Keratinocyte (primary cell): ENCODE measurements at regions not wholly inside any gene's neighbourhood (a gene's known extent, or its start where the extent isn't known, plus 50 kb on each side); places are given as distances from the start of the nearest gene placed in this dataset.

Source experiments
- CTCF ChIP-seq, 3 experiments: IDR thresholded peaks in 1 of 3; conservative IDR thresholded peaks in 1 of 3; optimal IDR thresholded peaks in 1 of 3; 2 replicates in 2 of 3; 3 replicates in 1 of 3; pipeline versions ENCODE3 to v1.5.1; 2011; ENCODE audit warnings: low read length in 3 of 3, mild to moderate bottlenecking in 3 of 3, moderate library complexity in 2 of 3, control low read depth in 1 of 3, inconsistent platforms in 1 of 3; ENCODE audit not compliant: insufficient read depth in 2 of 3; ENCODE audit errors: extremely low read depth in 1 of 3
- EZH2 ChIP-seq: IDR thresholded peaks from one replicate; pipeline ENCODE4 v1.6.1; 2012; ENCODE audit warnings: inconsistent platforms, mild to moderate bottlenecking, low read length, moderate library complexity

GRCh38 chr14:35196571-35196970 is 74.2 kb downstream of the PRORP start:
- no peak for TF ChIP-seq CTCF (optimal IDR thresholded peaks at IDR 0.05 in 1 of 3, IDR thresholded peaks at IDR 0.05 in 1 of 3, conservative IDR thresholded peaks at IDR 0.05 in 1 of 3; ENCODE audit: extremely low read depth in 1 of 3, insufficient read depth in 2 of 3, low read length in 3 of 3)
- TF ChIP-seq EZH2, result no peak
